ENCODE measurements at regions not wholly inside any gene's neighbourhood (a gene's known extent, or its start where the extent isn't known, plus 50 kb on each side); places are given as distances from the start of the nearest gene placed in this dataset.

GRCh38 chr11:45369313-45369712 is 83.2 kb upstream of the SYT13 start:
- no peak for TF ChIP-seq REST (IDR thresholded peaks at IDR 0.05; ENCODE audit: low read depth)
- TF ChIP-seq MAX (IDR thresholded peaks at IDR 0.05) = no peak
- TF ChIP-seq CREB1 (IDR thresholded peaks at IDR 0.05; ENCODE audit: low read depth) = no peak
- no peak for TF ChIP-seq EGR1 (IDR thresholded peaks at IDR 0.05)
- TF ChIP-seq TEAD4 (IDR thresholded peaks at IDR 0.05) = no peak

GRCh38 chr11:45368697-45369096 is 82.6 kb upstream of the SYT13 start:
- no peak for TF ChIP-seq NFIC (IDR thresholded peaks at IDR 0.05)
- TF ChIP-seq CEBPB (IDR thresholded peaks at IDR 0.05) = no peak
- TF ChIP-seq TCF12 (IDR thresholded peaks at IDR 0.05; ENCODE audit: low read depth) = no peak
- no peak for TF ChIP-seq MAX (IDR thresholded peaks at IDR 0.05)
- no peak for TF ChIP-seq CREB1 (IDR thresholded peaks at IDR 0.05; ENCODE audit: low read depth)
- no peak for TF ChIP-seq RAD21 (IDR thresholded peaks at IDR 0.05; ENCODE audit: low read depth)
- TF ChIP-seq EP300 (IDR thresholded peaks at IDR 0.05; ENCODE audit: borderline replicate concordance) = no peak
- TF ChIP-seq TAF1 (IDR thresholded peaks at IDR 0.05; ENCODE audit: low read depth) = no peak
- no peak for TF ChIP-seq FOXM1 (IDR thresholded peaks at IDR 0.05; ENCODE audit: borderline replicate concordance, low read depth)
- TF ChIP-seq TEAD4 (IDR thresholded peaks at IDR 0.05) = no peak
- no peak for TF ChIP-seq REST (IDR thresholded peaks at IDR 0.05; ENCODE audit: low read depth)
- no peak for TF ChIP-seq USF1 (IDR thresholded peaks at IDR 0.05)
- no peak for TF ChIP-seq YY1 (IDR thresholded peaks at IDR 0.05; ENCODE audit: low read depth)
- TF ChIP-seq ZBTB7A (IDR thresholded peaks at IDR 0.05; ENCODE audit: low read depth) = no peak
- no peak for TF ChIP-seq EGR1 (IDR thresholded peaks at IDR 0.05)

- TF ChIP-seq USF1 (IDR thresholded peaks at IDR 0.05) = no peak
- no peak for TF ChIP-seq EGR1 (IDR thresholded peaks at IDR 0.05)
- TF ChIP-seq RAD21 (IDR thresholded peaks at IDR 0.05; ENCODE audit: low read depth) = no peak
- no peak for TF ChIP-seq FOXM1 (IDR thresholded peaks at IDR 0.05; ENCODE audit: borderline replicate concordance, low read depth)
- no peak for TF ChIP-seq MAX (IDR thresholded peaks at IDR 0.05)
- no peak for TF ChIP-seq TAF1 (IDR thresholded peaks at IDR 0.05; ENCODE audit: low read depth)
- TF ChIP-seq CREB1 (IDR thresholded peaks at IDR 0.05; ENCODE audit: low read depth) = no peak
- TF ChIP-seq CEBPB (IDR thresholded peaks at IDR 0.05) = no peak
These were observed 80.6 kb upstream of the SYT13 start for GRCh38 chr11:45366619-45367190.

GRCh38 chr11:45365961-45366618 is 79.9 kb upstream of the SYT13 start:
- TF ChIP-seq CREB1 (IDR thresholded peaks at IDR 0.05; ENCODE audit: low read depth) (no peak), CEBPB (IDR thresholded peaks at IDR 0.05) (no peak), ZBTB7A (IDR thresholded peaks at IDR 0.05; ENCODE audit: low read depth) (no peak), RAD21 (IDR thresholded peaks at IDR 0.05; ENCODE audit: low read depth) (no peak), USF1 (IDR thresholded peaks at IDR 0.05) (no peak), REST (IDR thresholded peaks at IDR 0.05; ENCODE audit: low read depth) (no peak), NFIC (IDR thresholded peaks at IDR 0.05) (no peak), TAF1 (IDR thresholded peaks at IDR 0.05; ENCODE audit: low read depth) (no peak)

Measured in Ishikawa (cell line).